Nephron (organoid): ENCODE measurements at regions not wholly inside any gene's neighbourhood (a gene's known extent, or its start where the extent isn't known, plus 50 kb on each side); places are given as distances from the start of the nearest gene placed in this dataset.
A peak's percentile ranks its signal among the peaks of the same experiment; 100 is the strongest.

ENCODE experiments used
- H3K27ac Mint-ChIP-seq, 3 experiments: 2 replicates each; pipeline ENCODE4 v1.8.0; 2020; ENCODE audit warnings: mixed read lengths in 3 of 3, mild to moderate bottlenecking in 2 of 3, moderate library complexity in 1 of 3
- H3K27me3 Mint-ChIP-seq: 2 replicates; pipeline ENCODE4 v1.8.0; 2021; ENCODE audit warnings: low read depth, mild to moderate bottlenecking, moderate library complexity, mixed read lengths
- H3K36me3 Mint-ChIP-seq: 2 replicates; pipeline ENCODE4 v1.8.0; 2020; ENCODE audit warnings: low read depth, mixed read lengths
- H3K4me1 Mint-ChIP-seq: 2 replicates; pipeline ENCODE4 v1.8.0; 2020; ENCODE audit warnings: mixed read lengths
- H3K4me3 Mint-ChIP-seq, 3 experiments: 2 replicates each; pipeline ENCODE4 v1.8.0; 2020; ENCODE audit warnings: mild to moderate bottlenecking in 3 of 3, mixed read lengths in 3 of 3, moderate library complexity in 2 of 3
- H3K9me3 Mint-ChIP-seq: 2 replicates; pipeline ENCODE4 v1.8.0; 2020; ENCODE audit warnings: mixed read lengths
- CTCF ChIP-seq, 3 experiments: fragments of 200-600 bp; sonication (generic); IDR thresholded peaks; one replicate each; pipeline ENCODE4 v1.5.0; 2021; ENCODE audit warnings: antibody characterized with exemption in 3 of 3; ENCODE audit not compliant: unreplicated experiment in 3 of 3

DNA sequence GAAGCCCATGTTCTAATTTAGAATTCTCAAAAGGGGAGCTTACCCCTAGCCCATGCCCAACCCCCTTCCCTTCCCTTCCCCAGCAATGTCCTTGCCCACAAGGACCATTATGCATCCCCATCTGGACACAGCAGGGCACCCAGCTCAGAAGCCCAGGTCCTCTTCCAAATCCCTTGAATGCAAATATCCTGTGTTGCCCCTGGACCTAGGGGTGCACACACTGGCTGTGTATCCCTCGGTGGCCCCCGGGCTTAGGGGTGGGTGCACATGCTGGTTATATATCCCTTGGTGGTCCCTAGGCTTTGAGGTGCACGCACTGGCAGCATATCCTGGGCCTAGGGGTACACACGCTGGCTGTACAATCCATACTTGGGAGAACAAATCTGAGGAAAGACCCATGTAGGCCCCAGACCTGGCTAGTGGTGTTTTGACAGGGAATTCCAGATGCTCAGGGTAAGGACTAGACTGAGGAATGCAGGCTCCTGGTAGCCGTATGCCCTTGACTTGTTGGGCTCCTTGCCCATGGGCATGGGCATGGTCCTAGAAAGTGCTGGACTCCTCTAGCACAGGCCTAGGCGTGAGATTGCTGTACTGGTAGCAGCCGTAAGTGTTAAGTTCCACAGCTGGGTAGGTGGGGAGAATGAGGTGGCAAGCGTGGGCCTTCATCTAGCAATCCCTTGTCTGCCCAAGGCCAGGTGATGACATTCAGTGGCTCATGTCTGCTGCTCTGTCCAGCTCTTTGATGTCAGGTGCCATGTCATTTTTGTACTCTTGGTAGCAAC is 222.4 kb downstream of the OPA1 start:
- TF ChIP-seq CTCF (IDR thresholded peaks at IDR 0.05; ENCODE audit: unreplicated experiment in 3 of 3): no peak
- Mint-ChIP-seq H3K27me3 (peaks cover 39% of the 10 kb centered on the region), H3K36me3 (no peaks in the 10 kb centered on the region), H3K4me3 (no peak overlapping the region), H3K27ac (peak overlapping the region in 2 of 3 experiments; percentile 36 to 44), H3K4me1 (peaks cover 46% of the 10 kb centered on the region), H3K9me3 (no peaks in the 10 kb centered on the region)

- no peaks in the 10 kb centered on the region for H3K36me3 Mint-ChIP-seq
- no peak for TF ChIP-seq CTCF (IDR thresholded peaks at IDR 0.05; ENCODE audit: unreplicated experiment in 3 of 3)
- peaks cover 34% of the 10 kb centered on the region for H3K27me3 Mint-ChIP-seq
- H3K4me1 Mint-ChIP-seq: peaks cover 49% of the 10 kb centered on the region
- H3K27ac Mint-ChIP-seq: peak overlapping the region; percentile 36 to 92 (median 44)
- H3K9me3 Mint-ChIP-seq: no peaks in the 10 kb centered on the region
- H3K4me3 Mint-ChIP-seq: no peak overlapping the region
Measured at GRCh38 chr3:193816028-193816395, 223.0 kb downstream of the OPA1 start.

DNA sequence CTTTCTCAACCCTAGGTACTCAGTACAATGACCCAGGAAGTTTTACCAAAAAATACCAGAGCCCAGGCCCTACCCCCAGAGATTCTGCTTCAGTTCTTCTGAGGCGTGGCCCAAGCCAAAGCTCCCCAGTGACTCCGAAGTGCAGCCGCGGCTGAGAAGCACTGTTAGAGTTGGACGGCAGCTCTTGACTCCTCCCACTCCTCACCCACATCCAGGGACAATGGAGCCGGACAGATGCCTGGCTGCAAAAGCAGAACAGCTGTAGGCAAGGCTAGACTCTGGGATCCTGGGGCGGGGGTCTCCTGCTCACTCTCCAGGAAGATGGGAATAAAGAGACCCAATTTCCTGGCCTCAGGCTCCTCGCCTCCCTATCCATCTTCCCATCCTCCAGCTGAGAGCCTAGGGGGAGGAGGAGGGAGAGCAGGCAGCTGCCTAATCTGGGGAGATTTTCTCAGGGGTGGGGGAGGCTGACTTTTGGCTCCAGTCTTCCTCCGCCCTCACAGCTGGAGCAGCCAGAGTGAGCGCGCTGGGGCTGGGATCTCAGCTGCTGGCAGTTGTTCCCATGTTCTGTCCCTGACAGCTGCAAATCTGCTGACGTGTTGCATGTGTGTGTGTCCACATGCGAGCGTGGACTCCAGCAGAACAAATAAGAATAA is 223.8 kb downstream of the OPA1 start:
- H3K27me3 Mint-ChIP-seq: peaks cover 26% of the 10 kb centered on the region
- no peaks in the 10 kb centered on the region for H3K36me3 Mint-ChIP-seq
- H3K27ac Mint-ChIP-seq: peak overlapping the region; percentile 86 to 92 (median 92)
- no peaks in the 10 kb centered on the region for H3K9me3 Mint-ChIP-seq
- TF ChIP-seq CTCF (IDR thresholded peaks at IDR 0.05; ENCODE audit: unreplicated experiment in 3 of 3): no peak
- peaks cover 51% of the 10 kb centered on the region for H3K4me1 Mint-ChIP-seq
- H3K4me3 Mint-ChIP-seq: peak overlapping the region; percentile 59 to 60 (median 60)

DNA sequence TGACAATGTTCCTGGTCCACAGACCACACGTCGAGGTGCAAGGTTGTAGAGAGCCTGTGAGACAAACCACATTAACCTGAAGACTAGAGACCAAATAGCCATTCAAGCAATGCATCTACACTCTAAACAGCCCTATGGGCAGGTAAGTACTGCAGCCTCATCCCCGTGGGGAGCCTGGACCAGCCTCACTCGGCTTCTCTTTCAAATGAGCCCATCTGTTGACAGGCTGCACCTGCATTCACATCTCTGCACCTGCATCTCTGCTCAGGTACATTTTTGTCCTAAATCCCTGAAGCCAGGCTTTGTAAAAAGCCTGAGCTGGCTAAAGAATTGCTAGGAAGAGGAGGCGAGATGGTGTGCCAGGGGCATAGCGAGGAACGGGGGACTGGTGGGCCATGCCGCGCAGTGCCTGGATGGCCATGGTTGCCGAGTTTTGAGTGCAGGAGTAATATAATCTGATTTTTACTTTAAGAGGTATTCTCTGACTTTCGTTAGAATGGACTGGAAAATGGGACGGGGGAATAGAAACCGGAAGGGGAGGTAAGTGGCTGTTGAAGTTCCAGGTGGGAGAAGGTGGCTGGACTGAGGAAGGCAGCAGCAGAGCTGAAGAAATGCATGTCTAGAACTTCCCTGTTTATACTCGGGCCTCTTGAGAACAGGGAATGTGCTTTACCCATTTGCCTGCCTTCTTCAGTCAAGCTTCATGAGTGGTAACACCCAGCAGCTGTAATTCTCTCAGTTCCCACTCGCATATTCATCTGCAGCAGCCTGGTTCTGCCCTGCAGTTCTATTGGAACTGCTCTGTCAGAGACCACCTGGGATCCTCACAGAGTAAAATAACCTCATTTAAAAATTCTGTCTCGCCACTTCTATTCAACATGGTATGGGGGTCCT is 226.4 kb downstream of the OPA1 start:
- peaks cover 30% of the 10 kb centered on the region for H3K4me1 Mint-ChIP-seq
- H3K9me3 Mint-ChIP-seq: no peaks in the 10 kb centered on the region
- peak overlapping the region in 1 of 3 experiments; percentile 19 for H3K27ac Mint-ChIP-seq
- peaks cover 8% of the 10 kb centered on the region for H3K27me3 Mint-ChIP-seq
- H3K4me3 Mint-ChIP-seq: no peak overlapping the region
- TF ChIP-seq CTCF (IDR thresholded peaks at IDR 0.05; ENCODE audit: unreplicated experiment in 3 of 3): no peak
- H3K36me3 Mint-ChIP-seq: no peaks in the 10 kb centered on the region

GRCh38 chr3:193821151-193821668 is 228.2 kb downstream of the OPA1 start:
- peaks cover 36% of the 10 kb centered on the region for H3K4me1 Mint-ChIP-seq
- TF ChIP-seq CTCF (IDR thresholded peaks at IDR 0.05; ENCODE audit: unreplicated experiment in 3 of 3): no peak
- no peaks in the 10 kb centered on the region for H3K36me3 Mint-ChIP-seq
- peaks cover 4% of the 10 kb centered on the region for H3K9me3 Mint-ChIP-seq
- H3K27ac Mint-ChIP-seq: peak overlapping the region in 1 of 3 experiments; percentile 11
- H3K4me3 Mint-ChIP-seq: no peak overlapping the region
- H3K27me3 Mint-ChIP-seq: peaks cover 6% of the 10 kb centered on the region
